ENCODE measurements at regions not wholly inside any gene's neighbourhood (a gene's known extent, or its start where the extent isn't known, plus 50 kb on each side); places are given as distances from the start of the nearest gene placed in this dataset.

DNA sequence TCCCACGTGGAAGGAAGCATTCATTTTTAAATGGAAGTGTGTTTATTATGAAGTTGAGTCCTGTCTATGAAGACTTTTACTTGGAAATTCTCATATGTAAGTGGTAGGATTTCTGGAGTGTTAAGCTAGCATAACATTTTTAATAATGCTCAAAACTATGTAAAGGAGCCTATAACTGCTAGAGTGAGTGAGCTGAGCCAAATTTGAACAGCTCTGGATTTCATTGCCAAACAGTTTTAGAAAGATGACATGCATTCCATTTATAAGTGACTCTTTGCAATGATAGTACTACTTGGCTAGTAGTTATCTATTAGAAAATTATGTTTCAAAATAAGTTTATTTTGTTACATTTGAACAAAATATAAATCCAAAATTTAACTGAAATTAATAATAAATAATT lies 721.2 kb downstream of the LUZP2 start:
- Histone ChIP-seq H3K79me2 (ENCODE audit: insufficient read depth, low read length) (no peaks in the 10 kb centered on the region), H3K27me3 (ENCODE audit: insufficient read depth, low read length) (no peaks in the 10 kb centered on the region), H3K4me2 (ENCODE audit: low read length) (no peak overlapping the region), H3K9ac (ENCODE audit: low read length) (no peak overlapping the region), H4K20me1 (ENCODE audit: insufficient read depth) (no peaks in the 10 kb centered on the region), H3K9me2 (ENCODE audit: insufficient read depth) (no peaks in the 10 kb centered on the region), H2AFZ (ENCODE audit: low read depth, low read length, poor library complexity, severe bottlenecking) (no peak overlapping the region), H3K4me1 (ENCODE audit: control insufficient read depth in 1 of 2, insufficient read depth in 2 of 2, low read length in 2 of 2) (no peaks in the 10 kb centered on the region), H3K4me3 (replicated peaks in 1 of 2; ENCODE audit: low read depth in 1 of 2, low read length in 2 of 2) (no peak overlapping the region), H3K36me3 (ENCODE audit: control insufficient read depth in 1 of 2, insufficient read depth in 2 of 2, low read length in 2 of 2) (no peaks in the 10 kb centered on the region), H3K27ac (ENCODE audit: low read depth, low read length) (no peak overlapping the region), H3K9me3 (ENCODE audit: control insufficient read depth in 1 of 2, insufficient read depth in 1 of 2, low read depth in 1 of 2, low read length in 2 of 2) (peaks cover 6 to 17% of the 10 kb centered on the region in 2 experiments; a peak in 2 of 4 replicates)
- ATAC-seq (no peak), DNase-seq (ENCODE audit: low read depth, low spot score) (no peak)
- ChIA-PET POLR2A (no interaction called here), RAD21 (ENCODE audit: low non-redundant PET in 1 of 2, low total read pairs in 2 of 2, uncharacterized antibody in 2 of 2, unreplicated experiment in 2 of 2) (no interaction called here), CTCF (no interaction called here)
- intact Hi-C loops (cut with micrococcal nuclease) = no loop called here
- BruUV-seq (replicated peaks) = no TSS peak
- TF ChIP-seq EGR1 (IDR thresholded peaks at IDR 0.05; ENCODE audit: low read depth) = no peak
- TF ChIP-seq, protein P1, sequence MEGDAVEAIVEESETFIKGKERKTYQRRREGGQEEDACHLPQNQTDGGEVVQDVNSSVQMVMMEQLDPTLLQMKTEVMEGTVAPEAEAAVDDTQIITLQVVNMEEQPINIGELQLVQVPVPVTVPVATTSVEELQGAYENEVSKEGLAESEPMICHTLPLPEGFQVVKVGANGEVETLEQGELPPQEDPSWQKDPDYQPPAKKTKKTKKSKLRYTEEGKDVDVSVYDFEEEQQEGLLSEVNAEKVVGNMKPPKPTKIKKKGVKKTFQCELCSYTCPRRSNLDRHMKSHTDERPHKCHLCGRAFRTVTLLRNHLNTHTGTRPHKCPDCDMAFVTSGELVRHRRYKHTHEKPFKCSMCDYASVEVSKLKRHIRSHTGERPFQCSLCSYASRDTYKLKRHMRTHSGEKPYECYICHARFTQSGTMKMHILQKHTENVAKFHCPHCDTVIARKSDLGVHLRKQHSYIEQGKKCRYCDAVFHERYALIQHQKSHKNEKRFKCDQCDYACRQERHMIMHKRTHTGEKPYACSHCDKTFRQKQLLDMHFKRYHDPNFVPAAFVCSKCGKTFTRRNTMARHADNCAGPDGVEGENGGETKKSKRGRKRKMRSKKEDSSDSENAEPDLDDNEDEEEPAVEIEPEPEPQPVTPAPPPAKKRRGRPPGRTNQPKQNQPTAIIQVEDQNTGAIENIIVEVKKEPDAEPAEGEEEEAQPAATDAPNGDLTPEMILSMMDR (IDR thresholded peaks at IDR 0.05 in 2 of 3, conservative IDR thresholded peaks at IDR 0.05 in 1 of 3; ENCODE audit: borderline replicate concordance in 1 of 3, insufficient read depth in 1 of 3, low read depth in 2 of 3, low read length in 2 of 3) = no peak
- no peak for TF ChIP-seq SIN3A (IDR thresholded peaks at IDR 0.05; ENCODE audit: low read depth)
- no peak for TF ChIP-seq FOSL1 (IDR thresholded peaks at IDR 0.05; ENCODE audit: low read depth)
- no peak for TF ChIP-seq RAD21 (IDR thresholded peaks at IDR 0.05; ENCODE audit: low read depth)
- no peak for TF ChIP-seq ZFX (IDR thresholded peaks at IDR 0.05)
- no peak for TF ChIP-seq SP1 (IDR thresholded peaks at IDR 0.05; ENCODE audit: low read depth)
- no peak for TF ChIP-seq EZH2 (IDR thresholded peaks at IDR 0.05)
- TF ChIP-seq TCF7L2 (IDR thresholded peaks at IDR 0.05; ENCODE audit: borderline replicate concordance, extremely low read depth, insufficient read depth, insufficient read length) = no peak
- TF ChIP-seq, protein P2, sequence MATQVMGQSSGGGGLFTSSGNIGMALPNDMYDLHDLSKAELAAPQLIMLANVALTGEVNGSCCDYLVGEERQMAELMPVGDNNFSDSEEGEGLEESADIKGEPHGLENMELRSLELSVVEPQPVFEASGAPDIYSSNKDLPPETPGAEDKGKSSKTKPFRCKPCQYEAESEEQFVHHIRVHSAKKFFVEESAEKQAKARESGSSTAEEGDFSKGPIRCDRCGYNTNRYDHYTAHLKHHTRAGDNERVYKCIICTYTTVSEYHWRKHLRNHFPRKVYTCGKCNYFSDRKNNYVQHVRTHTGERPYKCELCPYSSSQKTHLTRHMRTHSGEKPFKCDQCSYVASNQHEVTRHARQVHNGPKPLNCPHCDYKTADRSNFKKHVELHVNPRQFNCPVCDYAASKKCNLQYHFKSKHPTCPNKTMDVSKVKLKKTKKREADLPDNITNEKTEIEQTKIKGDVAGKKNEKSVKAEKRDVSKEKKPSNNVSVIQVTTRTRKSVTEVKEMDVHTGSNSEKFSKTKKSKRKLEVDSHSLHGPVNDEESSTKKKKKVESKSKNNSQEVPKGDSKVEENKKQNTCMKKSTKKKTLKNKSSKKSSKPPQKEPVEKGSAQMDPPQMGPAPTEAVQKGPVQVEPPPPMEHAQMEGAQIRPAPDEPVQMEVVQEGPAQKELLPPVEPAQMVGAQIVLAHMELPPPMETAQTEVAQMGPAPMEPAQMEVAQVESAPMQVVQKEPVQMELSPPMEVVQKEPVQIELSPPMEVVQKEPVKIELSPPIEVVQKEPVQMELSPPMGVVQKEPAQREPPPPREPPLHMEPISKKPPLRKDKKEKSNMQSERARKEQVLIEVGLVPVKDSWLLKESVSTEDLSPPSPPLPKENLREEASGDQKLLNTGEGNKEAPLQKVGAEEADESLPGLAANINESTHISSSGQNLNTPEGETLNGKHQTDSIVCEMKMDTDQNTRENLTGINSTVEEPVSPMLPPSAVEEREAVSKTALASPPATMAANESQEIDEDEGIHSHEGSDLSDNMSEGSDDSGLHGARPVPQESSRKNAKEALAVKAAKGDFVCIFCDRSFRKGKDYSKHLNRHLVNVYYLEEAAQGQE (IDR thresholded peaks at IDR 0.05; ENCODE audit: low read depth) = no peak
- TF ChIP-seq SRF (IDR thresholded peaks at IDR 0.05; ENCODE audit: low read depth) = no peak
- TF ChIP-seq EZH2phosphoT487 (IDR thresholded peaks at IDR 0.05; ENCODE audit: borderline replicate concordance) = no peak
- TF ChIP-seq CEBPB (IDR thresholded peaks at IDR 0.05; ENCODE audit: low read depth) = no peak
- TF ChIP-seq, protein P3, sequence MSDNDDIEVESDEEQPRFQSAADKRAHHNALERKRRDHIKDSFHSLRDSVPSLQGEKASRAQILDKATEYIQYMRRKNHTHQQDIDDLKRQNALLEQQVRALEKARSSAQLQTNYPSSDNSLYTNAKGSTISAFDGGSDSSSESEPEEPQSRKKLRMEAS (IDR thresholded peaks at IDR 0.05) = no peak
- no peak for TF ChIP-seq YY1 (IDR thresholded peaks at IDR 0.05; ENCODE audit: extremely low read depth, insufficient replicate concordance, low read depth, low read length)
- no peak for TF ChIP-seq CBX3 (IDR thresholded peaks at IDR 0.05; ENCODE audit: low read depth)
- no peak for TF ChIP-seq JUND (IDR thresholded peaks at IDR 0.05)
- TF ChIP-seq, protein P4, sequence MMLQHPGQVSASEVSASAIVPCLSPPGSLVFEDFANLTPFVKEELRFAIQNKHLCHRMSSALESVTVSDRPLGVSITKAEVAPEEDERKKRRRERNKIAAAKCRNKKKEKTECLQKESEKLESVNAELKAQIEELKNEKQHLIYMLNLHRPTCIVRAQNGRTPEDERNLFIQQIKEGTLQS (IDR thresholded peaks at IDR 0.05) = no peak
- TF ChIP-seq POLR2AphosphoS5 (IDR thresholded peaks at IDR 0.05; ENCODE audit: low read depth, low read length) = no peak

All from HCT116 (cell line).